Caco-2 (cell line): ENCODE measurements at regions not wholly inside any gene's neighbourhood (a gene's known extent, or its start where the extent isn't known, plus 50 kb on each side); places are given as distances from the start of the nearest gene placed in this dataset.

Experiments
- BruUV-seq: library from RNA; stranded (reverse); fragments of 400-500 nt; replicated peaks from 2 replicates; lab custom pipeline; 2021; lab: Mats Ljungman, UMichigan
- CTCF ChIA-PET: fragments of 300-600 bp; sonication (Branson Sonifier 250); formaldehyde crosslinking; loops from one replicate; lab custom pipeline; 2022; ENCODE audit warnings: antibody characterized with exemption; lab: Charles Lee
- POLR2A ChIA-PET: fragments of 300-600 bp; sonication (Branson Sonifier 250); formaldehyde crosslinking; loops from one replicate; lab custom pipeline; 2022; ENCODE audit warnings: antibody characterized with exemption; lab: Charles Lee
- DNase-seq, 2 experiments: peaks; one replicate each; pipeline versions ENCODE4 v3.0.0 to v3.0.0-alpha.2; 2020 to 2022
- H3K27me3 ChIP-seq: replicated peaks from 2 replicates; pipeline ENCODE4 v1.6.0; 2011; ENCODE audit warnings: low read length; ENCODE audit not compliant: control insufficient read depth, insufficient read depth
- H3K36me3 ChIP-seq: 2 replicates; pipeline ENCODE4 v1.5.1; 2011; ENCODE audit warnings: low read length; ENCODE audit not compliant: control insufficient read depth, insufficient read depth
- H3K4me1 ChIP-seq: fragments of 250-450 bp; sonication (Bioruptor Pico); 2 replicates; pipeline ENCODE4 v1.5.1; 2020; ENCODE audit warnings: mild to moderate bottlenecking
- H3K4me3 ChIP-seq: 2 replicates; pipeline ENCODE4 v1.5.1; 2011; ENCODE audit warnings: low read depth, mild to moderate bottlenecking, control low read depth, low read length
- H3K9me3 ChIP-seq: fragments of 250-450 bp; sonication (Bioruptor Pico); 2 replicates; pipeline ENCODE4 v1.5.1; 2020; ENCODE audit warnings: mild to moderate bottlenecking, moderate library complexity
- H3K27ac Mint-ChIP-seq: one replicate; pipeline ENCODE4 v1.8.0; 2022; ENCODE audit warnings: mixed read lengths; ENCODE audit not compliant: unreplicated experiment
- H3K27me3 Mint-ChIP-seq: one replicate; pipeline ENCODE4 v1.8.0; 2022; ENCODE audit warnings: mixed read lengths; ENCODE audit not compliant: insufficient read depth, unreplicated experiment
- H3K36me3 Mint-ChIP-seq: one replicate; pipeline ENCODE4 v1.8.0; 2022; ENCODE audit warnings: mild to moderate bottlenecking, mixed read lengths; ENCODE audit not compliant: insufficient read depth, unreplicated experiment
- H3K4me1 Mint-ChIP-seq: one replicate; pipeline ENCODE4 v1.8.0; 2022; ENCODE audit warnings: low read depth, mixed read lengths; ENCODE audit not compliant: unreplicated experiment
- H3K4me3 Mint-ChIP-seq: one replicate; pipeline ENCODE4 v1.8.0; 2022; ENCODE audit warnings: mild to moderate bottlenecking, moderate library complexity, mixed read lengths; ENCODE audit not compliant: unreplicated experiment
- H3K9me3 Mint-ChIP-seq: one replicate; pipeline ENCODE4 v1.8.0; 2022; ENCODE audit warnings: mixed read lengths; ENCODE audit not compliant: unreplicated experiment
- CTCF ChIP-seq, 2 experiments: fragments of 200-600 bp in 1 of 2; IDR thresholded peaks; 1 replicate in 1 of 2; 2 replicates in 1 of 2; pipeline versions ENCODE4 v1.5.1 to v1.8.0; 2011 to 2022; ENCODE audit warnings: antibody characterized with exemption in 1 of 2, control low read depth in 1 of 2, inconsistent platforms in 1 of 2, low read depth in 1 of 2, low read length in 1 of 2, mild to moderate bottlenecking in 1 of 2, moderate library complexity in 1 of 2; ENCODE audit not compliant: insufficient read depth in 1 of 2, severe bottlenecking in 1 of 2, unreplicated experiment in 1 of 2
- intact Hi-C: fragments of 100-400 bp; cut with micrococcal nuclease; formaldehyde crosslinking; loops from one replicate; pipeline ENCODE4 v1.10.0; 2022; ENCODE audit not compliant: unreplicated experiment

GRCh38 chr2:82320296-82320695, 2015.7 kb upstream of the LRRTM1 start:
- no peak overlapping the region for H3K4me3 ChIP-seq
- Mint-ChIP-seq H3K4me3 (no peak overlapping the region), H3K36me3 (no peaks in the 10 kb centered on the region), H3K27ac (no peak overlapping the region), H3K27me3 (no peaks in the 10 kb centered on the region), H3K4me1 (no peaks in the 10 kb centered on the region), H3K9me3 (no peaks in the 10 kb centered on the region)
- no peaks in the 10 kb centered on the region for H3K27me3 ChIP-seq
- BruUV-seq = no TSS peak
- DNase-seq = no peak
- no peaks in the 10 kb centered on the region for H3K36me3 ChIP-seq
- ChIA-PET CTCF (no interaction called here), POLR2A (no interaction called here)
- intact Hi-C loops = no loop called here
- H3K9me3 ChIP-seq = no peaks in the 10 kb centered on the region
- H3K4me1 ChIP-seq = no peaks in the 10 kb centered on the region
- TF ChIP-seq CTCF (IDR thresholded peaks at IDR 0.05; ENCODE audit: insufficient read depth in 1 of 2, low read depth in 1 of 2, low read length in 1 of 2, severe bottlenecking in 1 of 2, unreplicated experiment in 1 of 2) = no peak

- intact Hi-C loops = no loop called here
- DNase-seq = no peak
- H3K4me1 ChIP-seq = no peaks in the 10 kb centered on the region
- ChIA-PET POLR2A (no interaction called here), CTCF (no interaction called here)
- BruUV-seq = no TSS peak
- H3K9me3 ChIP-seq = no peaks in the 10 kb centered on the region
- TF ChIP-seq CTCF (IDR thresholded peaks at IDR 0.05; ENCODE audit: insufficient read depth in 1 of 2, low read depth in 1 of 2, low read length in 1 of 2, severe bottlenecking in 1 of 2, unreplicated experiment in 1 of 2) = no peak
- no peaks in the 10 kb centered on the region for H3K36me3 Mint-ChIP-seq
- H3K4me3 ChIP-seq = no peak overlapping the region
- no peaks in the 10 kb centered on the region for H3K4me1 Mint-ChIP-seq
- H3K36me3 ChIP-seq = no peaks in the 10 kb centered on the region
- H3K27ac Mint-ChIP-seq = no peak overlapping the region
- H3K27me3 Mint-ChIP-seq = no peaks in the 10 kb centered on the region
- H3K4me3 Mint-ChIP-seq = no peak overlapping the region
- no peaks in the 10 kb centered on the region for H3K9me3 Mint-ChIP-seq
- H3K27me3 ChIP-seq = no peaks in the 10 kb centered on the region
These were observed 2012.5 kb upstream of the LRRTM1 start for GRCh38 chr2:82317012-82317411.

- ChIA-PET POLR2A (no interaction called here), CTCF (no interaction called here)
- Mint-ChIP-seq H3K36me3 (no peaks in the 10 kb centered on the region), H3K4me1 (no peaks in the 10 kb centered on the region), H3K27ac (no peak overlapping the region), H3K27me3 (no peaks in the 10 kb centered on the region), H3K4me3 (no peak overlapping the region), H3K9me3 (no peaks in the 10 kb centered on the region)
- no TSS peak for BruUV-seq
- Histone ChIP-seq H3K27me3 (no peaks in the 10 kb centered on the region), H3K9me3 (no peaks in the 10 kb centered on the region), H3K36me3 (no peaks in the 10 kb centered on the region), H3K4me3 (no peak overlapping the region), H3K4me1 (no peaks in the 10 kb centered on the region)
- intact Hi-C loops = no loop called here
- no peak for TF ChIP-seq CTCF (IDR thresholded peaks at IDR 0.05; ENCODE audit: insufficient read depth in 1 of 2, low read depth in 1 of 2, low read length in 1 of 2, severe bottlenecking in 1 of 2, unreplicated experiment in 1 of 2)
- DNase-seq = no peak
These were observed 2012.0 kb upstream of the LRRTM1 start for GRCh38 chr2:82316586-82316985.
